WTC11 (cell line): ENCODE measurements at regions not wholly inside any gene's neighbourhood (a gene's known extent, or its start where the extent isn't known, plus 50 kb on each side); places are given as distances from the start of the nearest gene placed in this dataset.

Experiments used
- ATF1 ChIP-seq: sonication (generic); formaldehyde crosslinking; IDR thresholded peaks from 2 replicates; pipeline ENCODE4 v1.8.1; 2023; ENCODE audit warnings: mild to moderate bottlenecking, moderate library complexity, missing genetic modification reagents
- ATF3 ChIP-seq: sonication (generic); formaldehyde crosslinking; conservative IDR thresholded peaks from 2 replicates; pipeline ENCODE4 v1.8.1; 2022; ENCODE audit warnings: mild to moderate bottlenecking, missing genetic modification reagents
- CDX4 ChIP-seq: fragments of 250-450 bp; sonication (Bioruptor Pico); IDR thresholded peaks from 2 replicates; pipeline ENCODE4 v1.9.0; 2021; ENCODE audit warnings: moderate library complexity, mild to moderate bottlenecking, inconsistent platforms, borderline replicate concordance
- CREM ChIP-seq: sonication (generic); formaldehyde crosslinking; IDR thresholded peaks from 2 replicates; pipeline ENCODE4 v1.8.1; 2022; ENCODE audit warnings: mild to moderate bottlenecking, missing genetic modification reagents, moderate library complexity
- E2F4 ChIP-seq: sonication (generic); formaldehyde crosslinking; IDR thresholded peaks from 2 replicates; pipeline ENCODE4 v1.8.1; 2022; ENCODE audit warnings: low read depth, mild to moderate bottlenecking, moderate library complexity, missing genetic modification reagents, borderline replicate concordance
- GRHL2 ChIP-seq: fragments of 250-450 bp; sonication (Bioruptor Pico); IDR thresholded peaks from 2 replicates; pipeline ENCODE4 v1.8.0; 2022; ENCODE audit warnings: mild to moderate bottlenecking, moderate library complexity; ENCODE audit not compliant: insufficient replicate concordance, severe bottlenecking
- KAT7 ChIP-seq: sonication (generic); formaldehyde crosslinking; IDR thresholded peaks from 2 replicates; pipeline ENCODE4 v1.8.1; 2023; ENCODE audit warnings: missing genetic modification reagents, mild to moderate bottlenecking, borderline replicate concordance
- MAX ChIP-seq: sonication (generic); formaldehyde crosslinking; IDR thresholded peaks from 2 replicates; pipeline ENCODE4 v1.8.0; 2022; ENCODE audit warnings: mild to moderate bottlenecking, missing genetic modification reagents
- STAT6 ChIP-seq: sonication (generic); formaldehyde crosslinking; conservative IDR thresholded peaks from 2 replicates; pipeline ENCODE4 v1.8.1; 2023; ENCODE audit warnings: mild to moderate bottlenecking, low read depth, missing genetic modification reagents, moderate library complexity
- TCF7 ChIP-seq: sonication (generic); formaldehyde crosslinking; IDR thresholded peaks from 2 replicates; pipeline ENCODE4 v1.8.0; 2022; ENCODE audit warnings: mild to moderate bottlenecking, low read depth, missing genetic modification reagents, moderate library complexity
- ZNF416 ChIP-seq: fragments of 250-450 bp; sonication (Bioruptor Pico); IDR thresholded peaks from 2 replicates; pipeline ENCODE4 v1.9.0; 2021; ENCODE audit warnings: mild to moderate bottlenecking, inconsistent platforms
- ZNF512 ChIP-seq: sonication (generic); formaldehyde crosslinking; IDR thresholded peaks from 2 replicates; pipeline ENCODE4 v1.8.1; 2022; ENCODE audit warnings: missing genetic modification reagents, borderline replicate concordance
- TF ChIP-seq, protein P1 (sequence below): fragments of 200-600 bp; IDR thresholded peaks from 2 replicates; pipeline ENCODE4 v1.8.0; 2022; ENCODE audit warnings: antibody characterized with exemption
- TF ChIP-seq, protein P2 (sequence below): sonication (generic); formaldehyde crosslinking; IDR thresholded peaks from 2 replicates; pipeline ENCODE4 v1.8.0; 2022; ENCODE audit warnings: mild to moderate bottlenecking, missing genetic modification reagents

GRCh38 chr13:72122661-72123255 is 255.8 kb upstream of the DACH1 start:
- TF ChIP-seq, protein P1, sequence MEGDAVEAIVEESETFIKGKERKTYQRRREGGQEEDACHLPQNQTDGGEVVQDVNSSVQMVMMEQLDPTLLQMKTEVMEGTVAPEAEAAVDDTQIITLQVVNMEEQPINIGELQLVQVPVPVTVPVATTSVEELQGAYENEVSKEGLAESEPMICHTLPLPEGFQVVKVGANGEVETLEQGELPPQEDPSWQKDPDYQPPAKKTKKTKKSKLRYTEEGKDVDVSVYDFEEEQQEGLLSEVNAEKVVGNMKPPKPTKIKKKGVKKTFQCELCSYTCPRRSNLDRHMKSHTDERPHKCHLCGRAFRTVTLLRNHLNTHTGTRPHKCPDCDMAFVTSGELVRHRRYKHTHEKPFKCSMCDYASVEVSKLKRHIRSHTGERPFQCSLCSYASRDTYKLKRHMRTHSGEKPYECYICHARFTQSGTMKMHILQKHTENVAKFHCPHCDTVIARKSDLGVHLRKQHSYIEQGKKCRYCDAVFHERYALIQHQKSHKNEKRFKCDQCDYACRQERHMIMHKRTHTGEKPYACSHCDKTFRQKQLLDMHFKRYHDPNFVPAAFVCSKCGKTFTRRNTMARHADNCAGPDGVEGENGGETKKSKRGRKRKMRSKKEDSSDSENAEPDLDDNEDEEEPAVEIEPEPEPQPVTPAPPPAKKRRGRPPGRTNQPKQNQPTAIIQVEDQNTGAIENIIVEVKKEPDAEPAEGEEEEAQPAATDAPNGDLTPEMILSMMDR, result no peak
- TF ChIP-seq ZNF512 (CRISPR knock-in tag) (no peak), STAT6 (CRISPR knock-in tag) (no peak), ZNF416 (CRISPR knock-in tag) (no peak), CREM (CRISPR knock-in tag) (no peak), E2F4 (CRISPR knock-in tag) (no peak), ATF3 (CRISPR knock-in tag) (no peak), GRHL2 (no peak), ATF1 (CRISPR knock-in tag) (no peak), CDX4 (no peak), KAT7 (CRISPR knock-in tag) (no peak), MAX (no peak), TCF7 (CRISPR knock-in tag) (no peak)
- TF ChIP-seq, protein P2, sequence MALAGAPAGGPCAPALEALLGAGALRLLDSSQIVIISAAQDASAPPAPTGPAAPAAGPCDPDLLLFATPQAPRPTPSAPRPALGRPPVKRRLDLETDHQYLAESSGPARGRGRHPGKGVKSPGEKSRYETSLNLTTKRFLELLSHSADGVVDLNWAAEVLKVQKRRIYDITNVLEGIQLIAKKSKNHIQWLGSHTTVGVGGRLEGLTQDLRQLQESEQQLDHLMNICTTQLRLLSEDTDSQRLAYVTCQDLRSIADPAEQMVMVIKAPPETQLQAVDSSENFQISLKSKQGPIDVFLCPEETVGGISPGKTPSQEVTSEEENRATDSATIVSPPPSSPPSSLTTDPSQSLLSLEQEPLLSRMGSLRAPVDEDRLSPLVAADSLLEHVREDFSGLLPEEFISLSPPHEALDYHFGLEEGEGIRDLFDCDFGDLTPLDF, result no peak
